ENCODE measurements at regions not wholly inside any gene's neighbourhood (a gene's known extent, or its start where the extent isn't known, plus 50 kb on each side); places are given as distances from the start of the nearest gene placed in this dataset.

- in situ Hi-C loops (cut with HindIII; ENCODE audit: low sequenced_read_pairs): no loop called here
- H3K4me3 ChIP-seq (ENCODE audit: low read depth, low read length): no peak overlapping the region
- TF ChIP-seq CTCF (IDR thresholded peaks at IDR 0.05; ENCODE audit: low read depth, low read length): no peak
- DNase-seq (ENCODE audit: low read depth, low spot score): no peak
Observed at GRCh38 chr2:129909651-129910418, 69.6 kb upstream of the RAB6C start.

GRCh38 chr2:129910446-129911362 lies 68.8 kb upstream of the RAB6C start:
- no peak for TF ChIP-seq CTCF (IDR thresholded peaks at IDR 0.05; ENCODE audit: low read depth, low read length)
- in situ Hi-C loops (cut with HindIII; ENCODE audit: low sequenced_read_pairs): no loop called here

GRCh38 chr2:129911363-129912065 lies 68.0 kb upstream of the RAB6C start:
- in situ Hi-C loops (cut with HindIII; ENCODE audit: low sequenced_read_pairs): no loop called here
- no peak for DNase-seq (ENCODE audit: low read depth, low spot score)
- H3K4me3 ChIP-seq (ENCODE audit: low read depth, low read length): no peak overlapping the region
- no peak for TF ChIP-seq CTCF (IDR thresholded peaks at IDR 0.05; ENCODE audit: low read depth, low read length)

More at GRCh38 chr2:129910446-129911362, 68.8 kb upstream of the RAB6C start:
- H3K4me3 ChIP-seq (ENCODE audit: low read depth, low read length): no peak overlapping the region
- no peak for DNase-seq (ENCODE audit: low read depth, low spot score)

DNA sequence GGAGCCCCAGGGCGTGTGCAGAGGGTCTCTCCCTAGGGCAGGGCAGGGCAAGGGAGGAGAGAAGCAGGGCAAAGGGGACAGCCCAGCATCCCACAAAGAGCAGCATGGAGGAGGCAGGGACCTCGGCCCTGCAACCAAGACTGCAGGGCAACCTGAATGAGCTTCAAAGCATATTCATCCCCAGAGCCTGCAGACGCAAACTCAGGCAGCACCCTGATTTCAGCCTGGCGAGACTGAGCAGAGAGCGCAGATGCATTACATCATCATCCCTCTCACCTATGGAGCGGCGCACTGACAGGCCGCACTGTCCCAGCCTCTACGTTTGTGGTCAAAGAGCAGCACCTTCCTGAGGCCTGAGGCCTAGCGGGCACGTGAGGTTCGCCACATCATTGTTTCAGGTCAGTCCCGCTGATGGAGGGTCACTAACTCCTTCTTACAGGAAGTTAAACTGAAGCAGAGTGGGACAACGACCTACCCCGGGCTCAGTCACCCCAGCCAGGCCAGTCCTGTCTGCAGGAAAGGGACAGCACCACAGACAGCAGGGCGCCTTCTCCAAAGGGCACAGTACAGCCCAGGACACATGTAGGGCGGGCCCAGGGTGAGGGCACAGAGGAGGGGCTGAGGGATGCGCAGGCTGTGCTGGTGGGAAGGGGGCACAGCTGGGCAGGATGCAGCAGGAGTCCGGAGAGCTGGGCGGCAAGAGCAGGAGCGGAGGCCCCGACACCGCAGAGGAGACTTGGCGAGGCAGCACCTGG lies 67.2 kb upstream of the RAB6C start:
- in situ Hi-C loops (cut with HindIII; ENCODE audit: low sequenced_read_pairs): no loop called here
- DNase-seq (ENCODE audit: low read depth, low spot score): no peak
- no peak for TF ChIP-seq CTCF (IDR thresholded peaks at IDR 0.05; ENCODE audit: low read depth, low read length)
- H3K4me3 ChIP-seq (ENCODE audit: low read depth, low read length): no peak overlapping the region

DNA sequence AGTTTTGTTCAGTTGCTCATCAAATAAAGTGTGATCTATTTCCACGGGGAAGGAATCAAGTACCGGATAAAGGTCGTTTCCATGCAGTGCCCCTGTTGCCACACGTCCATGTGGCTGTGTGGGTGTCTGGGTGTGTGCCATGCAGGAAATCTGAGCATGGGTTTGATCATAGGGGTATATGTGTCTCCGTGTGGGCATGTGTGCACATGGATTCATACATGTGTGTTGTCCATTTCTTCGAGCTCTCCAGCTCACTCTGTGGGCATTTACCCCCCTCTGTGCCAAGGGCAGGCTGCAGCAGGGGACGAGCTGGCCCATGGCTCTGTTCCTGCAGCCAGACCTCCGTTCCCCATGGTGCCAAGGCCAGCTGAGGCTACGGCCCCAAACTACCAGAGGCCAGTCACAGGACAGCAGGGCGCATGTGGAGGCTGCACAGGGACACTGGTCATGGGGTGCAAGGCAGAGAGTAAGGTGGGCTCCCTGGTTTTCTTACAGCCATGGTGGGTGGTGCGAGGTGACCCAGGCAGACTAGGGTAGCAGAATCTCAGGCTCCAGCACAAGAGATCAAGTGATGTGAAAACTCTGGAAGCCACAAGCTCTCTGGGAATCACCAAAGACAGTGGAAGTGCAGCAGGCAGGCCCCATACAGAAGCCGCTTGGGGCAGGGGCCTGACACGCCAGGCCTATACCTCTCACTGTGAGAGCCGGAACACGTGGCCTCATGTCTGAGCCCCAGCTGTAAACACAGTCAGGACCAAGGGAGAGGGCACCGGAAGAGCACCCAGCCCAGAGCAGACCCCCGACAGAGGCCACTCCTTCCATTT lies 66.4 kb upstream of the RAB6C start:
- TF ChIP-seq CTCF (IDR thresholded peaks at IDR 0.05; ENCODE audit: low read depth, low read length): no peak
- DNase-seq (ENCODE audit: low read depth, low spot score): no peak
- in situ Hi-C loops (cut with HindIII; ENCODE audit: low sequenced_read_pairs): no loop called here
- H3K4me3 ChIP-seq (ENCODE audit: low read depth, low read length): no peak overlapping the region
